SK-N-SH (cell line): ENCODE measurements at regions not wholly inside any gene's neighbourhood (a gene's known extent, or its start where the extent isn't known, plus 50 kb on each side); places are given as distances from the start of the nearest gene placed in this dataset.

Experiments used
- EZH2phosphoT487 ChIP-seq: fragments of 200-600 bp; sonication (generic); IDR thresholded peaks from 2 replicates; pipeline ENCODE4 v1.6.1; 2017; ENCODE audit warnings: low read depth, mixed run types, mild to moderate bottlenecking, antibody characterized with exemption, moderate library complexity, borderline replicate concordance
- GATA2 ChIP-seq: sonication (generic); formaldehyde crosslinking; IDR thresholded peaks from 2 replicates; pipeline ENCODE4 v1.5.0; 2020; ENCODE audit warnings: mild to moderate bottlenecking, missing genetic modification reagents
- POLR2AphosphoS5 ChIP-seq: IDR thresholded peaks from 2 replicates; pipeline ENCODE4 v1.6.1; 2012; ENCODE audit warnings: low read depth, low read length
- RAD21 ChIP-seq: IDR thresholded peaks from 2 replicates; pipeline ENCODE4 v1.6.1; 2012; ENCODE audit warnings: mild to moderate bottlenecking, low read length
- TCF12 ChIP-seq: IDR thresholded peaks from 2 replicates; pipeline ENCODE4 v1.4.0; 2012

- TF ChIP-seq GATA2, result no peak
- TF ChIP-seq TCF12, result no peak
- TF ChIP-seq POLR2AphosphoS5, result no peak
- TF ChIP-seq RAD21, result no peak
- TF ChIP-seq EZH2phosphoT487, result no peak
These were observed 517.5 kb upstream of the SPHKAP start for GRCh38 chr2:228698963-228699362.
